ENCODE measurements at regions not wholly inside any gene's neighbourhood (a gene's known extent, or its start where the extent isn't known, plus 50 kb on each side); places are given as distances from the start of the nearest gene placed in this dataset.

GRCh38 chr9:108395421-108395820 is 460.4 kb downstream of the ACTL7B start:
- TF ChIP-seq POLR2A (IDR thresholded peaks at IDR 0.05; ENCODE audit: low read length), result no peak
- no peak for TF ChIP-seq GATA1 (IDR thresholded peaks at IDR 0.05; ENCODE audit: low read depth, low read length)

All from erythroblast (primary cell).